ENCODE measurements at regions not wholly inside any gene's neighbourhood (a gene's known extent, or its start where the extent isn't known, plus 50 kb on each side); places are given as distances from the start of the nearest gene placed in this dataset.
"Not testable (repeated sequence)": the region's sequence is repeated elsewhere in the genome, so short reads cannot be mapped to it uniquely, and the experiment has no call there.

DNA sequence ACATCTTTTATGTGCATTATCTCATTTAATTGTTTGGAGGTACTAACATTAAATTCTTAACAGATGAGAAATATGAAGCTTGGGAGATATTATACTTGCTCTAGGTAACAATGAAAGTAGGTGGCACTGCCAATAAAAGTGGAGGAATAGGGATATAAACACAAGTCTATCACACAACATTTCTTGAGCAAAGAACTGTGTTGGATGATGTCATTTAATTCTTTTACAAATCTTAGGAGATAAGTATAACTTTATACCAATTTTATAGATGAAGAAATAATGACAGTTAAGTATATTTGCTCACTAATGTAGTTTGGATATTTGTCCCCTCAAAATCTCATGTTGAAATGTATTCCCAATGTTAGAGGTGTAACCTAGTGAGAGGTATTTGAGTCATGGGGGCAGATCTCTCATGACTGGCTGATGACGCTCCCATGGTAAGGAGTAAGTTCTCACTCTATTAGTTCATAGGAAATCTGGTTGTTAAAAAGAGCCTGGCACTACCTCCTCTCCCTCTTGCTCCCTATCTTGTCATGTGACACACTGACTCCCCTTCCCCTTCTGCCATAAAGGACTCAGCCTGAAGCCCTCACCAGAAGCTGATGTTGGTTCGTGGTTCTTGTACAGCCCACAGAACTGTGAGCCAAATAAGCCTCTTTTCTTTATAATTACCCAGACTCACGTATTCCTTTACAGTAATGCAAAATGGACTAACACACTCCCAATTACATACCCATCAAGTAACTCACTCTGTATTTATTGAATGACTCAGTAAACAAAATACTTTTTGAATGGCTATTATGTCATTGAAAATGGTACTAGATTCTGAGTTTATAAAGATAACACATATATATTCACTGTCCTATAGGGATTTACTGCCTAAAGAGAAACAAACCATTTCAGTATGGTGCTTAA is 146.8 kb upstream of the KITLG start:
- no peak for DNase-seq (ENCODE audit: low read depth in 1 of 2, low spot score in 1 of 2)

DNA sequence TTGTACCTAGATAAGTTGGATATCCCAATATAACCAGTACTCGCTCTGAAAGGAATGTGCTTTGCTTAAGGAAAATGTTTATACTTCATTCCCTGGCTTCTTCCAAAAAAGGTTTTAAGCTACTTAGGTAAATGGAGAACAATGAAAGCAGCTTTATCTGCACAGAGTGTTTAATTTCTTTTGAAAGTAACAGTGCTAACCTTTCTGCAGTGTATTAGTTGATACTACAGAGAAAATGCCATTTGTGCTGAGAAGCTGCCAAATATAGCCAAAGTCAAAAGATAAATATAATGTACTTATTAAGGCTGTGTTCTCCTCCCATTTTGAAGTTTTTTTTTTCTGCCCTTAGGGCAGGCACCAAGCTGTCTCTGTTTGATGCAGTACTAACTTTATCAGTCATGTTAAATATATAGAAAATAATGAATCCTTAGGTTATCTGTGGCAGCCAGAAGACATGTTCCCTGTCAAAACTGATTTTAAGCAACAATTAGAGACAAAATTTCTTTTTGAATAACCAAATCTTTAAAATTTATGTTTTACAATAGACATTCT is 145.4 kb upstream of the KITLG start:
- DNase-seq (ENCODE audit: low read depth in 1 of 2, low spot score in 1 of 2): no peak

DNA sequence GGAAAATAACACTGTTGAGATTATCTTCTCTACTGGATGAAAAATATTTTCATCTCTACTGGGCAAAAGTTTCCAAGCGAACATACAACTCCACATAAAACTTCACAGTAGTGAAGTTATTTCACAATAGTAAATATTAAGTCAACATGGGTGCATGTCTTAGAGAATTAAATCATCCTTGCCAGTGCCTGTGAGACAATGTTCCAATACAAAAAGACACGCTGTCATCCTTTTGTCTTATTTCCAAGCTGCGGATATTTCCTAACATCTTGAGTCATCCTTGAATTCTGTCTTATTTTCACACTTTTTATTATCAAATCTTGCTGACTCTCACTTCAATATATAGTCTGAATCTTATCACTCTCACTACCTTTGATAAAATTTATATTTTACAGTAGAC is 142.9 kb upstream of the KITLG start:
- no peak for DNase-seq (ENCODE audit: low read depth in 1 of 2, low spot score in 1 of 2)

DNA sequence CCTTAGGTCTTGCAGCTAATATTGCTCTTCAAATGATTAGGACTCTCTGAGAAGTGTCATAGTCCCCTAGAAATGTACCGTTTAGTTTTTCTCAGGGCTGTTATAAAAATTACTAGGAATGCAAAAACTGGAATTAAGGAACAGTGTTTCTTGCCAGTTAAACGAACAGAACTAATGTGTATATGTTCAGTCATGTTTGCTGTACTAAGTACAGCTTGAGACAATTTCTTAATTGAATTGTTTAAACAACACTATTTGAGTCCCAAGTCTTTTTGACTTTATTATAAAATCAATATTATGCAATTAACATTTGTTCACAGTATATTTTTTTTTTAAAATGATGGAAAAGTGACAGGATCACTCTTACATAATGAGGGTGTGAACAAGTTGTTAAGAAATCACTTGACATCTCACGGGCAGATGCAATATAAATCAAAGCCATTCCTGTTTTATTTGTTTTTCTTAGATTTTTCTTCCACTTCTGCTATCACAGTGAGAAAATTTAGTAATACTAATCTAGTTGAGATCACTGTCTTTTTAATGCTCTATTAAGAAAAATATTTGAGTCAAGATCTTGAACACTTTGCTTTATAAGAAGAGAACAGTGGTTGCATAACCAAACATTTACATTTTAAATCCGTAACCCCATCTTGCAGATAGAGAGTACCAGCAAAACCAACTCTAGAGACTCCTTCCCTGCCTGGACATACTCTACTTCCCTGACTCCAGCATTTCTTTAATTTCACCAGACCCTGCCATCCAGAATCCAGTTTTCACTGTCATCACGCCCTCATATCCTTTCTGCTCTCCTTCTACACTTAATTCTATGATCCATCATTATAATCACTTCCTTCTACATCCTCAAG is 140.7 kb upstream of the KITLG start:
- DNase-seq (ENCODE audit: low read depth in 1 of 2, low spot score in 1 of 2): no peak

DNA sequence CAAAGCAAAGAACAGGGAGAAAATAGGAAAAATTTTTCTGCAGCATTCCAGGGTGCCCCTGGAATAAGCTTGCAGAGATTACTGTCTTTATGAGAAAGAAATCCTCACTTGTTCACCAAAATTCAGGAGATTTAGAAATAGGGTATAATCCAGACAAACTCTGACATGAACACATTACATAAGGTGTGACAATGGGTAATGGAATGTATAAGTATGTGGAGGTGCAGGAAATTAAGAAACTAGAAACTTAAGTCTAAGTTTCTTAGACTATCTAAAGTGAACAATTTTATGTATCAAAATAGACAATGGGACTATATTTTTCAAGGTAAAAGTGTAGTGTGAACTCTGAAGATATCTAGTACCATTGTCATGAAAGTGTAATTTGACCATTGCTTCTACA is 140.0 kb upstream of the KITLG start:
- DNase-seq (ENCODE audit: low read depth in 1 of 2, low spot score in 1 of 2): no peak

DNA sequence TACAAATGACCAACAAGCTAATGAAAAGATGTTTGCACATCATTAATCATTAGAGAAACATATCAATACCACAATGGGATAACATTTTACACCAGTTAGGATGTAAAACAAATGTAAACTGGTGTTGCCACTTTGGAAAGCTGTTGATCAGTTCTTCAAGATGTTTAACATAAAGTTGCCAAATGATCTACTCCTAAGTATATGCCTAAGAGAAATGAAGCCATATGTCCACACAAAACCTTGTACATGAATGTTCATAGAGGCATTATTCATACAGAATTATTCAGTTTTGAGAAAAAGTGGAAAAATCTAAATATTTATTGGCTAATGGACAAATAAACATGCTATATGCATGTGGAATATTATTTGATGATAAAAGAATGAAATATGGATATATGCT is 136.9 kb upstream of the KITLG start:
- DNase-seq (ENCODE audit: low read depth in 1 of 2, low spot score in 1 of 2): no peak

DNA sequence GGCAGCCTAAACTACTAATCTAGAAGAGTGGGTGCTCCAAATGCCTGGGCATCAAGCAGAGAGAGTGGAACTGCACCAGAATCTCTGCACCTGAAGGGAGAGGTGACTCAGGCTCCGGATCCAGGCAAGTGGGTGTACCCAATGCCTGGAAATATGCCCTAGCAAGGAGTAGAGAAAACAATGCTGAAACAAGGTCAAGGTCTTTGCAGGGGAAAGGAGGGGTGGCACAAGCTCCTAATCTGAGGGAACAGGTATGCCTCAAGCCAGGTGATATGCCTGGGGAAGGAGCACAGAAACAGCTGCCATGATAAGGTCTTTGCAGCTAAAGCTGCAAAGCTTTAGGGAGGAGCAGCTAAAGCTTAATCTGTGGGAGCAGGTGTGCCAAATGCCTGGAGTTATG is 136.0 kb upstream of the KITLG start:
- no peak for DNase-seq (ENCODE audit: low read depth in 1 of 2, low spot score in 1 of 2)

DNA sequence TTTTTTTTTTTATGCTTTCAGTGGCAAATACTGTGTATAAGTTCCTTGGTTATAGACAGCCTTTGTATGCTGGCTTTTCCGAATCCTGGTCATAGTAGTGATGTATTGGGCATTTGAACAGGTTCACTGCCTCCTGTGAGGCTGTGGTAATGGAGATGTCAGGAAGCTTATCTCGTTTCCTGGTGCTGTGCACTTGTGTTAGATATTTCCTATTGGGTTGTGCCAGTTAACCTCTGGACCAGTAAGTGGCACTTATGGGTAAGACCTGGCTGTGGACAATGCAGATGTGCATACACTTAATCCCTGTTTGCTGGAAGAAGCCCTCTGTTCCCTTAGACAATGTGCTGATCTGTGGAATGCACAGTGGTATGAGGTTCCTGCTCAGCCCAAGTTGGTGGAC is 135.4 kb upstream of the KITLG start:
- DNase-seq (ENCODE audit: low read depth in 1 of 2, low spot score in 1 of 2): no peak

DNA sequence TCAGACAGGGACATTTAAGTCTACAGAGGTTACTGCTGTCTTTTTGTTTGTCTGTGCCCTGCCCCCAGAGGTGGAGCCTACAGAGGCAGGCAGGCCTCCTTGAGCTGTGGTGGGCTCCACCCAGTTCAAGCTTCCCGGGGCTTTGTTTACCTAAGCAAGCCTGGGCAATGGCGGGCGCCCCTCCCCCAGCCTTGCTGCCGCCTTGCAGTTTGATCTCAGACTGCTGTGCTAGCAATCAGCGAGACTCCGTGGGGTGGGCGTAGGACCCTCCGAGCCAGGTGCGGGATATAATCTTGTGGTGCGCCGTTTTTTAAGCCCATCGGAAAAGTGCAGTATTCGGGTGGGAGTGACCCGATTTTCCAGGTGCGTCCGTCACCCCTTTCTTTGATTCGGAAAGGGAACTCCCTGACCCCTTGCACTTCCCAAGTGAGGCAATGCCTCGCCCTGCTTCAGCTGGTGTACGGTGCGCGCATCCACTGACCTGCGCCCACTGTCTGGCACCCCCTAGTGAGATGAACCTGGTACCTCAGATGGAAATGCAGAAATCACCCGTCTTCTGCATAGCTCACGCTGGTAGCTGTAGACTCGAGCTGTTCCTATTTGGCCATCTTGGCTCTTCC is 134.1 kb upstream of the KITLG start:
- DNase-seq (ENCODE audit: low read depth in 1 of 2, low spot score in 1 of 2): not testable (repeated sequence)

DNA sequence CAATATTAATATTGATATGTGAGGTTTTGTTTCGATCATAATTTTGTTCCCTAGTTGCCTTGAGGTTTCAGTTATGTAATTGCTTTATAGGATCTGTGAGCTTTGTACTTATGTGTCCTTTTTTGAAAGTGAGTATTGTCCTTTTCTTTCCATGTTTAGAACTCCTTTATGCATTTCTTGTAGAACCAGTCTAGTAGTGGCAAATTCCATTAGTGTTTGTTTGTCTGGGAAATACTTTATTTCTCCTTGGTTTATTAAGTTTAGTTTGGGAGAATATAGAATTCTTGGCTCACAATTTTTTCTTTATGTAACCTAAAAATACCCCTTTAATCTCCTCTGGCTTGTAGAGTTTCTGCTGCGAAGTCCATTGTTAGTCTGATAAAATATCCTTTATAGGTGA is 127.5 kb upstream of the KITLG start:
- DNase-seq (ENCODE audit: low read depth in 1 of 2, low spot score in 1 of 2): no peak

DNA sequence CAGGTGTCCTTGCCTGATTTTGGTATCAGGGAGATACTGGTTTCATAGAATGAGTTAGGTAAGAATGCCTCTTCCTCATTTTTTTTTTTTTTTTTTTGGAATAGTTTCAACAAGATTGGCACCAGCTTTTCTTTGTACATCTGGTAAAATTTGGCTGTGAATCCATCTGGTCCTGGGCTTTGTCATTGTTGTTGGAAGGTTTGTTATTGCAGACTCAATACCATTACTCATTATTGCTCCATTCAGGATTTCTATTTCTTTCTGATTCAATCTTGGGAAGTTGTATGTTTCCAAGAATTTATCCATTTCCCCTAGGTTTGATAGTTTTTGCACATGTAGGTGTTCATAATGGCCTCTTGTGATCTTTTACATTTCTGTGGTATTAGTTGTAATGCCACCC is 126.0 kb upstream of the KITLG start:
- no peak for DNase-seq (ENCODE audit: low read depth in 1 of 2, low spot score in 1 of 2)

DNA sequence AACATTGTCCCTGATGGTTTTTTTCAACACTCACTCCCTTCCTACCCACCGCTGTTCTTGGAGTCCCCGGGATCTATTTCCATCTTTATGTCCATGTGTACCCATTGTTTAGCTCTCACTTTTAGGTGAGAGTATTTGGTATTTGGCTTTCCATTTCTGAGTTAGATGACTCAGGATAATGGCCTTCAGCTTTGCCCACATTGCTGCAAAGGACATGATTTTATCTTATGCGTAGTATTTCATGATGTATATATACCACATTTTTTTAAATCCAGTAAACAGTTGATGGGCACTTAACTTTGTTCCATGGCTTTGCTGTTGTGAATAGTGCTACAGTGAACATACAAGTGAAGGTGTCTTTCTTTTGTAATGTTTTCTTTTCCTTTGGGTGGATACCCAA is 123.5 kb upstream of the KITLG start:
- DNase-seq (ENCODE audit: low read depth in 1 of 2, low spot score in 1 of 2): no peak

DNA sequence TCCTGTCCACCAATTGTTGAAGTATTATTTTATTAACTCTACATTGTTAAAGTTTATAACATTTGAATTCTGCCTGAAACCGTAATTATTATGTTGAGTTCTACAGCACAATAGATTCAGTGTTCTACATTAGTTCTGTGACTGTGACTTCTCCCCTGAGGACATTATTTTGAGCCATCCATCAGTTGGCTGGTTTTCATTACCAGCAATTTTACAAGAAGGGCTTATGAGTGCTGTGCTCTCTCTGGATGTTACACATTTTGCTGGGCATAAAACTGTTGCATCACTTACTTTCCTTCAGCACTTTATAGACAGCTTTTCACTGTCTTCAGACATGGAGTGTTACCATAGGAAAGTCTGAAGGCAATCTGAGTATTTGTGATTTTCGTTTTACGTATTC is 118.2 kb upstream of the KITLG start:
- DNase-seq (ENCODE audit: low read depth in 1 of 2, low spot score in 1 of 2): no peak

DNA sequence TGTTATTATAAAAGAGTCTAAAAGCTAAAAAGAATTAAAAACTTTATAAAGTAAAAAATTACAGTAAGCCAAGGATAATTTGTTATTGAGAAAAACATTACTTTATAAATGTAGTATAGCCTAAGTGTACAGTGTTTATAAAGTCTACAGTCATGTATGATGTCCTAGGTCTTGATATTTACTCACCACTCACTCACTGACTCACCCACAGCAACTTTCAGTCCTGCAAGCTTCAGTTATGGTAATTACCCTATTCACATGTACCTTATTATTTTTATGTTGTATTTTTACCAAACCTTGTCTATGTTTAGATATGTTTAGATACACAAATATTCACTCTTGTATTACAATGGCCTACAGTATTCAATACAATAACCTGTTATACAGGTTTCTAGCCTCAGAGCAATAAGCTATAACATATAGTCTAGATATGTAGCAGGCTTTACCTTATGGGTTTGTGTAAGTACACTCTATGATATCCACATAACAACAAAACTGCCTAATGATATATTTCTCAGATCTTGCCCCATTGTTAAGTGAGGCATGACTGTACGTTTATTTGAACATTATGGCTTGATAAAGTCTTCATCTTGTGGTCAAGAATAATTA is 113.7 kb upstream of the KITLG start:
- DNase-seq (ENCODE audit: low read depth in 1 of 2, low spot score in 1 of 2): no peak

DNA sequence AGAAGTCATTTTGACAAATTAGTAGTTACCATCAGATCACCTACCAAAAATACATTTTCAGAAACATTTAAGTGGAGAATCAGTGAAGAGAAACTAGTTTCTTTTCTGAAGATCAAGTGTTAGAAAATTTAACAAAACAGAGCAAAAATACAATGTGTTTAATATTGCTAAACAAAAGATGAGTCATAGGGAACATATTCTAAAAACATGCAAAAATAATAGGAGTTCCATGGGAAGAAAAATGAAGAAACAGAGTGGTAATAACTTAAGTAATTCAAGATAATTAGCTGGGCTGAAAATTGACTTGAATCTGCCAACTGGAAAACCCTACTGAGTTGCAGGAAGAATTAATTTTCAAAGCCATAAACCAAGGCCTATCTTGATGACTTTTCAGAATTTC is 111.5 kb upstream of the KITLG start:
- no peak for DNase-seq (ENCODE audit: low read depth in 1 of 2, low spot score in 1 of 2)

DNA sequence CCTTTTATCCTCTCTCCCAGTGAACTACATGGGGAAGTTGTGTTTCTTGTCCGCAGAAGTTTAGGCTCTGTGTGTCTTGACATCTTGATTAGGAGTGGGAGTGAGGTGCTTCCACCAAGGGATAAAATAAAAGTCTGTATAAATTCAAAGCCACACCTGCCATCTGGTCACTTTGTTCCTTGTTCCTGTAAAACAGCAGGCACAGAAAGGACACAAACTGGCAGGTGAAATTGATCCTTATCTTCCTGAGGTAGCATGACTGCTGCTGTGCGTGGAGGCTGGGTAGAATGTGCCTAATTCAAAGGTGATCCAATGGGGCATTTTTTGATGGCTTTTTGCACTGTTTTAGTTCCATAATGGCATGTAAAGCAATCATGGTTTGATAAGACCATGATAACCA is 104.3 kb upstream of the KITLG start:
- DNase-seq (ENCODE audit: low read depth in 1 of 2, low spot score in 1 of 2): no peak

DNA sequence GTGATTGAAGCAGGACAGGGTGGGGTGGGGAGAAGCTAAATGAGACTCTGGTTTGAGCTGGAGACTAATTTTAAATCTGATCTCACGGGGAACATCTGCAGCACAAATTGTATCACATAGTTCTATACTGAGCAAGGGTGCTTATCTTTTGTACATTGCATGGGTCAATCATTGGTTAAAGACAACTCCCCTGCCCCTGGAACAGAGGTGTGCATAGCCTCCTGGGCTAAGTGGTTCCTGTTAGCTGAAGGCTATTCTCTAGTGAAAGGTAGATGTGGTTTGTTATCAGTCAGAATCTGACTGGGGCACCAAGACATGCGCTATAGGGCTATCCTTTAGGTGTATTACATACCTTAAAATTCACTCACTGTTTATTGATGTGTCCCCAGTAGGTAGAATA is 103.9 kb upstream of the KITLG start:
- no peak for DNase-seq (ENCODE audit: low read depth in 1 of 2, low spot score in 1 of 2)

DNA sequence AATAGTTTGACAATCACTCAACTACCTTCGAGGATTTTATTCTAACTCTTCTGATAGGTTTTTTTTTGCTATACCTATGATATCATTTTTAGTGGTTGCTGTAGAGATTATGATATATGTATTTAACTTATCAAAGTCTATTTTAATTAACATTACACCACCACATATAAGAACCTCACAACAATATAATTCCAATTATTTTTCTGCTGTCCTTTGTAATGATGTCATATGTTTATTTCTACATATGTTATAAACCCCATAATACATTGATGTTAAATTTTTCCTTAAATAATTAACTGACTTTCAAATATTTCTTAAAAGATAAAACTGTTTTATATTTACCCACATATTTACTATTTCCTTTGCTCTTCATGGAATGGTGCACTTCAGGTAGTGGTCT is 103.4 kb upstream of the KITLG start:
- no peak for DNase-seq (ENCODE audit: low read depth in 1 of 2, low spot score in 1 of 2)

DNA sequence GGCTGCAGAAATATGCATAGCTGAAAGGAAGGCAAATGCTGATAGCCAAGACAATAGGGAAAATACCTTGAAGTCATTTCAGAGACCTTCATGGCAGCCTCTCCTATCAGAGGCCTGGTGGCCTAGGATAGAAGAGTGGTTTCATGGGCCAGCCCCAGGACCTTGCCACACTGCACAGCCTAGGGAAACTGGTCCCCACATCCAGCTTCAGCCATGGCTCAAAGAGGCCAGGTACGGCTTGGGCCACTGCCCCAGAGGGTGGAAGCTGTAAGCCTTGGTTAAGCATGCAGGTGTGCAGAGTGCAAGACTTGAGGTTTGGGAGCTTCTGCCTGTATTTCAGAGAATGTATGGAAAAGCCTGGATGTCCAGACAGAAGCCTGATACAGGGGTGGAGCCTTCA is 101.0 kb upstream of the KITLG start:
- DNase-seq (ENCODE audit: low read depth in 1 of 2, low spot score in 1 of 2): no peak

DNA sequence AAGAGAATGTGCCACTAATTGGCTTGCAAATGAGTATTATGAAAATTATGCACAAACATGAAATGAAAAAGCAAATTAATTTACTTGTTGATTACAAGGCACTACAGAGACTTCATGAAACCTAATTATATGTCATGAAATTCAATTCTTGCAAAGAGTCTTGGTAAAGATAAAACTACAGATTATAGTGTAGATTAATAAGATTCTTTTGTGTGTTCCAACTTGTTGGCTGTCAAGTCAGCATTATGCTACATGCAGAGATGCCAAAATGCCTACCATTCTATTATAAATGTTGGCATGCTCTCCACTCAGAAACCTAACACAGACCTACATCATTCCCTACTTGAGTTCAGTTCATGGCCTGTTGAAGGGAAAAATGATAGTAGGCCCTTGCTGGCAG is 97.2 kb upstream of the KITLG start:
- DNase-seq (ENCODE audit: low read depth in 1 of 2, low spot score in 1 of 2): no peak

DNA sequence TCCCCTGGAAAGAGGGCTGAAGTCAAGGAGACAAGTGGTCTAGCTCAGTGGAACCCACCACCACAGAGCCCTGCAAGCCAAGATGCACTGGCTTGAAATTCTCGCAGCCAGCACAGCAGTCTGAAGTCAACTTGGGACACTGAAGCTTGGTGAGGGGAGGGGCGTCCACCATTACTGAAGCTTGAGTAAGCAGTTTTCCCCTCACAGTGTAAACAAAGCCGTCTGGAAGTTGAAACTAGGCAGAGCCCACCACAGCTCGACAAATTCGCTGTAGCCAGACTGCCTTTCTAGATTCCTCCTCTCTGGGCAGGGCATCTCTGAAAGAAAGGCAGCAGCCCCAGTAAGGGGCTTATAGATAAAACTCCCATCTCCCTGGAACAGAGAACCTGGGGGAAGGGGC is 87.3 kb upstream of the KITLG start:
- not testable (repeated sequence) for DNase-seq (ENCODE audit: low read depth in 1 of 2, low spot score in 1 of 2)
